HG03196 (cell line): ENCODE measurements at regions not wholly inside any gene's neighbourhood (a gene's known extent, or its start where the extent isn't known, plus 50 kb on each side); places are given as distances from the start of the nearest gene placed in this dataset.
"Not testable (repeated sequence)": the region's sequence is repeated elsewhere in the genome, so short reads cannot be mapped to it uniquely, and the experiment has no call there.

ENCODE experiments used
- ATAC-seq: cut with Tn5 transposase; IDR thresholded peaks from one replicate; pipeline ENCODE4 v1.9.1; 2021; ENCODE audit not compliant: unreplicated experiment

DNA sequence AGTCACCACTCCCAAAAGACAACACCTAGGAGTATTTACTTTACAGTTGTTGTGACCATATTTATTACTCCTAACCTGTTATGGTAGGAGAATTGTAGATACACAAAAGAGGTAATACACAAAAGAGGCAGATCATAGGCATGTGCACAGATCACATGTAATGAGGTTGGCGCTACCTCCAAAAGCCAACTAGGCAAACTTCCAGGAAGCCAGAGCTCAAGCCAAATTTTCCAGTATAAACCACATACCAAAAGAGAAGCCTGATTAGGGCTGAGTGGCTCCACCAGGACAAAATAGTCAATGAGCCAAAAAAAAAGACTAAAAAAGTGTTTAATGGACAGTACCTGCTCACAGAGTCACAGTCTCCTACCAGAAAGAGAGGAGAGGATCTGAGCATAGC, 195.0 kb upstream of the PBX1 start:
- no peak for ATAC-seq

DNA sequence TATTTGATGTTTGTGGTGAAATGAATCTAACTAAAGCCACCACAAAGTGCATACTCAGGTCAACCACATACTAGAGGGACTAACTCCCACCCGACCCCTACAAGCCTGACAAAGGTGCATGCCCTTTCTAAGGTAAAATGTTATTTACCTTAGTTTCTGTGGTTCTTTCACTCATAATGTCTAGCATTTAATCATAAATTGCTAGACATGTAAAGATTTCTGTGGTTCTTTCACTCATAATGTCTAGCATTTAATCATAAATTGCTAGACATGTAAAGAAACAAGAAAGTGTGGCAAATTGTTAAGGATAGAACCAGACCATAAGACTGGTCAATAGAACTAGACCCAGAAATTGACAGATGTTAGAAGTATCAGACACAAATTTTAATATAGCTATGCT, 193.0 kb upstream of the PBX1 start:
- ATAC-seq = no peak

- no peak for ATAC-seq
Observed at GRCh38 chr1:164369698-164370365, 189.2 kb upstream of the PBX1 start.

GRCh38 chr1:164380893-164381292, 178.1 kb upstream of the PBX1 start:
- ATAC-seq = no peak

- ATAC-seq = no peak
Observed at GRCh38 chr1:164382384-164382783, 176.6 kb upstream of the PBX1 start.

DNA sequence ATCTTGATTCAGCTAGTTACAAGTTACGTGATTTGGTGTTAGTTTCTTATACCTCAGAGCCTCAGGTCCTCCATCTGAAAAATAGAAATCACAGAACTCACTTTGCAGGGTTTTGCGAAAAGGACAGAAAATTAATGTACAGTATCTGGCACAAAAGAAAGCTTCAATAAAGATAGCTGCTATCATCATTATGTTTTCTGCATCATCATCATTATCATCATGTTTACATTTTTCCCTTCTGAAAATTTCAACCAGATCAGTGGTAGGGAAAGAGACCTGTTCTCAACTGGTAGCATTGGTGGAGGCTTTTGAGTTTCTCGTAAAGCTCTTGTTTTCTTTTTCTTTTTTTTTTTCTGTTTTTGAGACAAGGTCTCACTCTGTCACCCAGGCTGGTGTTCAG, 174.7 kb upstream of the PBX1 start:
- no peak for ATAC-seq

DNA sequence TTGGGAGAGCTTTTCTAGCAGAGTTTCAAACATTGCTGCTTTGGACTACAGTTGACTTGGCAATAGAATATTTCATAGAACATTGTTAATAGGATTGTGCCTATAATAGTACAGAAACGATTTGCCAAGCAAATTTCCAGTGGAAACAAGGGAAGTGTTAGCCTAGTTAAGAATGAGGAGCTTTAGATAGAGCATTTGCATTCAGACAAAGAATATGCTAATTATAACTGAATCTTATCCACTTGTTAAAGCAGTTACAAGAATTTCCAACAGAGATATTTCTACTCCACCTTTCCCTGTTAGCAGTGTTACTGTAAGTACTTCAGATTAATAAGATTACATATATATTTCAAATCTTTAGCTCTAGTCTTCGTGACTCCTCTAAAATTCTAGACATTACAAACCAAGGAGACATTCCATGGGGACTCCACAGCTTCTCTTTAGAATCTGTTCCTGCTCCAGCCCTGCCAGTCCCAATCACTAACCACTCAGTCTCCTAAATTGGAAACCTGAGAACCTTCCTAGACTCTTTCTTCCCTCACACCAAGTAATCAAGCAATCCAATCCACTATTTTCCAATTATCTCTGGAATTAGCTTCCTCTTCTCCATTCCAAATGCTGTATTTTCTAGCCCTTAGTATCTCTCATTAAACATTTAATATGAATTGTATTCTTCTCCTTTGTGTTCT, 141.8 kb upstream of the PBX1 start:
- ATAC-seq = no peak

- no peak for ATAC-seq
Observed at GRCh38 chr1:164423136-164423535, 135.8 kb upstream of the PBX1 start.

GRCh38 chr1:164433141-164433817, 125.7 kb upstream of the PBX1 start:
- no peak for ATAC-seq

DNA sequence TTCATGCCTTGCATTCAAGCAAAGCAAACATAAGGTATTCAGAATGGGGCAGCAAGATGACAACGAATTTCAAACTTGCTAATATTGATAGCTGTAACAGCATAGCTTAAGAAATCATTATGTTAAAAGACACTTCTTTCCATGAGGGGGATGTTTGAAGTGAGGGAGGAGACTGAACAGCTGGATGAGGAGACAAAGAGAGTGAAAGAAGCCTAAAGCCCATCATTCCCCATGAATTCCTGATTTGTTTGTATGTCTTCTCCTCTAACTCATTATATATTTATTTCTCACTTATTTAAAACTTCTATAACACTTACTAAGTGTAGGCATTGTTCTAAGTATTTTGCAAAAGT, 125.2 kb upstream of the PBX1 start:
- ATAC-seq = no peak

- ATAC-seq = no peak
Observed at GRCh38 chr1:164440232-164440631, 118.8 kb upstream of the PBX1 start.

GRCh38 chr1:164443166-164443565, 115.8 kb upstream of the PBX1 start:
- ATAC-seq = no peak

- ATAC-seq = no peak
Observed at GRCh38 chr1:164443836-164444235, 115.1 kb upstream of the PBX1 start.

GRCh38 chr1:164446020-164446419, 113.0 kb upstream of the PBX1 start:
- ATAC-seq = no peak

DNA sequence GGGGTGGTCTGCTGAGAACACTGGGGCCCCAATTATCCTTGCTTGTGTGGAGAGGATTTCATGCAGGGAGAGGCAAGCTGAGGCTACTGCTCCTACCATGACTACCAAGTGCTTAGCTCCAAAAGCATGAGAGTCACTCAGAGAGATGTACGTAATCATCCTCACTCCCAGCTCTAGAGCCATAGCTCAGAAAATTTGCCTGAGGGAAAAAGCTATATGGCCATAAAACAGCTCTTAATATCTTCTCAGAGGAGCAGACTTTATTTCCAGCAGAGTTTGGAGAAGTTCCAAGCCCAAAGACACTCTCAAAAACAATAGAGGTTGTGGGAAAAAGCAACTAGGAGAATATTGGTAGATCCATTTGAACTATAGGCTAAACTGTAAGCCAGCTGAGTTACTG, 106.4 kb upstream of the PBX1 start:
- no peak for ATAC-seq

DNA sequence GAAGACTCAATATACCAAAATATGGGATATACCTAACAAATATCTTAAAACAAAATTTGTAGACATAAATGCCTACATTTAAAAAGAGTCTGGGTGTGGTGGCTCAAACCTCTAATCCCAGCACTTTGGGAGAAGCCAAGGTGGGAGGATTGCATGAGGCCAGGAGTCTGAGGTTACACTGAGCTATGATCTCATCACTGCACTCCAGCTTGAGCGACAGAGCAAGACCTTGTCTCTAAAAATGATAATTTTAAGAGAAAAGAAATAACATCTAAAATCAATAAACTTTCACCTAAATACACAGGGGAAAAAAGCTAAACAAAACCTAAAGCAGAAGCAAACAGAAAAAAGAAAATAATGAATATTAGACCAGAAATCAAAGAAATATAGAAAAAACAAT, 102.7 kb upstream of the PBX1 start:
- ATAC-seq = no peak

- ATAC-seq = not testable (repeated sequence)
Observed at GRCh38 chr1:164459176-164459575, 99.8 kb upstream of the PBX1 start.

GRCh38 chr1:164466001-164466421, 93.0 kb upstream of the PBX1 start:
- ATAC-seq = no peak

DNA sequence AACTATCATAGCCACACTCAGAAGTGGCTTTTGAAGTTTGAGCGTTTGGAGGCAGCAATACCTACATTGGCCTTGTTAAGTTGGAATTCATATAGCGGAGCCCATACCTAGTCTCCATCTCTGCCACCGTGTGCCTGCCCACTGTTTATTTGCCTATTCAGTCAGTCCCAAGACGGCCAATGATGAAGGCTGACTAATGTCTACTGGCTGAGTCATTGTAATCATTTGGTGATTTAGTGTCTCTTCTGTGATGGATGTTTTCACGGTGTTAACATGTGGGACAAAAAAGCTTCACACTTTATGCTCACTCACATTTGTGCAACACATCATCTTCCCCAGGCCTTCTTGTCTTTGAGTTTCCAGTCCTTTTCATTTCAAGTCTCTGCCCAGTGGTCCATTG, 92.6 kb upstream of the PBX1 start:
- no peak for ATAC-seq

DNA sequence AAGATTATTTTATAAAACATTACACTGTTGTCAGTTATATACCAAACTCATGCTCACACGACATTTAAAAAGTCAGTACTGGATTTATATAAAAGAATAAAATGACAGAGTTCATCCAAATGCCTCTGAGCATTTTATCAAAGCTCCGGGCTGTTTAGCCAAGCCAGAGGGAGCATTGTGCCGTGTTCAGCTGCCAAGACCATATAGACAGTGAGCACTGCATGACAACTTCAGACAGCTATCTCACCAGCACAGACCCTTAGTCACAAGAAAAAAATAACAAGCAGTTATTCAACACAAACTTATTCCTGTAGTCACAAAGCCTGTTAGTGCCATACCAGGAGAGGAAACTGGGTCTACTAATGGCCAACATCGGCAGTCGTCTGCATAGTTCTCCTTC, 88.0 kb upstream of the PBX1 start:
- no peak for ATAC-seq

DNA sequence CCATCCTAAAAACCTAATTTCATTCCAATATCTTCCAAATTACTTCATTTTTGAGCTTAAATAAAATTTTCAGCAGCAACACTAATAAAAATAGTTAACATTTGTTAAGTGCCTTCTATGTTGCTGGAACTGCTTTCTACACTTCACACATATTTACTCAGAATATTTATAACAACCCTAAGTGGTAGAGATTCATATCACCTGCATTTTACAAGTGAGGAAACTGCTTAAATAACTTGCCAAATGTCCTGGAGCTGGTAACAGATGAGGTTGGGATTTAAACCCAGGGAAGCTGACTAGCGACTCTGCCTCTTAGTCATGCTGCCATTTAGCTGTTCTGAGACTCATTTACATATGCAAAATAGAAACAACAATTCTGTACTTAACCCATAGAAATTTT, 86.1 kb upstream of the PBX1 start:
- no peak for ATAC-seq

GRCh38 chr1:164473544-164473943, 85.4 kb upstream of the PBX1 start:
- ATAC-seq = no peak
